IPS-20b (cell line): ENCODE measurements at regions not wholly inside any gene's neighbourhood (a gene's known extent, or its start where the extent isn't known, plus 50 kb on each side); places are given as distances from the start of the nearest gene placed in this dataset.

Experiments
- H3K27ac ChIP-seq: one replicate; pipeline ENCODE4 v1.5.1; 2013; ENCODE audit warnings: low read length
- H3K27me3 ChIP-seq: 2 replicates; pipeline ENCODE4 v1.6.1; 2013; ENCODE audit warnings: mild to moderate bottlenecking, low read length, inconsistent platforms; ENCODE audit not compliant: insufficient read depth
- H3K36me3 ChIP-seq: 2 replicates; pipeline ENCODE4 v1.6.1; 2013; ENCODE audit warnings: low read depth, mild to moderate bottlenecking, inconsistent platforms, low read length, moderate library complexity; ENCODE audit not compliant: insufficient read depth
- H3K4me1 ChIP-seq: 2 replicates; pipeline ENCODE4 v1.6.1; 2013; ENCODE audit warnings: mild to moderate bottlenecking, control low read depth, inconsistent platforms, low read length, moderate library complexity; ENCODE audit not compliant: insufficient read depth
- H3K4me3 ChIP-seq: 2 replicates; pipeline ENCODE4 v1.5.1; 2013; ENCODE audit warnings: mild to moderate bottlenecking, low read length, inconsistent platforms
- H3K9ac ChIP-seq: 2 replicates; pipeline ENCODE4 v1.6.1; 2013; ENCODE audit warnings: low read depth, mild to moderate bottlenecking, inconsistent platforms, low read length, moderate library complexity
- H3K9me3 ChIP-seq: 2 replicates; pipeline ENCODE4 v1.6.1; 2013; ENCODE audit warnings: mild to moderate bottlenecking, low read depth, low read length, inconsistent platforms; ENCODE audit not compliant: insufficient read depth

DNA sequence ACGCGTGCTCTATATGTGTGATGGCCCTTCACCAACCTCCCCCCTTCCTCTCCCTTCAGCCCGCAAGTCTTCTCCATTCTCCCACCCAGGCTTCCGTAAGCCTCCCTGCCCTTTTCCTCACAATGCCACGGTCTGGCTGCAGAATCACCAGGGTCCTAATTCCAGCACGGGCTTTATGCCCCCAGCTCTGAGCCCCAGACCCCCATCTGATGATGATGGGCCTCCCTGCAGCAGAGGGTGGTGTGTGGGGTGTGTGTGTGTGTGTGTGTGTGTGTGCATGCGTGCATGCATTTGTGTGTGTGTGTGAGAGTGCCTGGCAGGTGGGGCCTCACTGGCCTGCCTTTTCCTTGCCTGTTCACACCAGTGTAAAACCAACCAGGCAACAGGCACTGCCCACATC is 109.9 kb downstream of the OAT start:
- Histone ChIP-seq H3K9ac (no peak overlapping the region), H3K36me3 (no peaks in the 10 kb centered on the region), H3K4me1 (no peaks in the 10 kb centered on the region), H3K4me3 (no peak overlapping the region), H3K27ac (no peak overlapping the region), H3K9me3 (no peaks in the 10 kb centered on the region), H3K27me3 (no peaks in the 10 kb centered on the region)

DNA sequence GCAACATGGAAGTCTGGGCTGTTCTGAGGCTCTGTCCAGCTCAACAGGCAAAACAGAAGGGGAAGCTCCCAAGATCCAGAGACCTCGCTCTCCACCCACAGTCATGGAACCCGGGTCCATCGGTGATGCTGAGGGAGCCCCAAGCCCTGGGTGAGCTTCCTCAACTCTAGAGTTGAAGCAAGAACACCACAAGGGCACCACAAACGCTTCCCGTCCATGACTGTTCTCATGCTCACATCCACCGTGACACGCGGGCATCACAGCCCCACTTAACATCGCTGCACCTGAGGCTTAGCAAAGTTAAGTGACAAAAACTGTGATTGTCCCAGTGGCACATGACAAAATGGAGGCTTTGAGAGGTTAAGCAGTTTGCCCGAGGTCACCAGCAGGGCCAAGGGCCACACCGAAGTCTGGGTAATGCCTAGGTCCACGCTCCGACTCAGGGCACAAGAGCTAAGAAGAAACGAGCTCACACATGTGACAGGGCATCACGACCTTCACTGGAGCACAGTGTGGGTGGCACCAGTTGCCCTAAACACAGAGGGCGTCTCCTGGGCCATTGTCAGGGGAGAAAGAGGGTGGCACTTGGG is 110.6 kb downstream of the OAT start:
- H3K4me3 ChIP-seq: no peak overlapping the region
- no peaks in the 10 kb centered on the region for H3K27me3 ChIP-seq
- no peaks in the 10 kb centered on the region for H3K9me3 ChIP-seq
- no peak overlapping the region for H3K9ac ChIP-seq
- H3K4me1 ChIP-seq: no peaks in the 10 kb centered on the region
- H3K27ac ChIP-seq: no peak overlapping the region
- H3K36me3 ChIP-seq: no peaks in the 10 kb centered on the region

DNA sequence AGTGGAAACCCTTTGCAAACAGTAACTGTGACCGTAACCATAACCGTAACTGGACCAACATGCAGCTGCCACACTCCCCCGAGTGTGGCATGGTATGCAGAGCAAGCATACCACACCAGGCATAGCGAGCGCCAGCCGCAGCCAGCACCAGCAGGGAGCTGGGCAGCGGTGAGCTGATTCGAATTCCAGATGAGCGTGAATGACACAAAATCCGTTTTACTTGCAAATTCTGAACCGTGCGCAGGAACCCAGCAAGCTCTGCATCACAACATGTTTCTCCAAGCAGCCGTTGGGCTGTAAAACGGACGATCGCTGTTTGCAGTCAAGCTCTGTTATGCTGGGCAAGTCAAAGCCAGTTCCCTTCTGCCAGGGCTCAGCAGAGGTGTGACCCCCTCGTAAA is 111.1 kb downstream of the OAT start:
- H3K36me3 ChIP-seq: no peaks in the 10 kb centered on the region
- no peaks in the 10 kb centered on the region for H3K27me3 ChIP-seq
- H3K9me3 ChIP-seq: no peaks in the 10 kb centered on the region
- no peaks in the 10 kb centered on the region for H3K4me1 ChIP-seq
- no peak overlapping the region for H3K27ac ChIP-seq
- H3K9ac ChIP-seq: no peak overlapping the region
- no peak overlapping the region for H3K4me3 ChIP-seq

DNA sequence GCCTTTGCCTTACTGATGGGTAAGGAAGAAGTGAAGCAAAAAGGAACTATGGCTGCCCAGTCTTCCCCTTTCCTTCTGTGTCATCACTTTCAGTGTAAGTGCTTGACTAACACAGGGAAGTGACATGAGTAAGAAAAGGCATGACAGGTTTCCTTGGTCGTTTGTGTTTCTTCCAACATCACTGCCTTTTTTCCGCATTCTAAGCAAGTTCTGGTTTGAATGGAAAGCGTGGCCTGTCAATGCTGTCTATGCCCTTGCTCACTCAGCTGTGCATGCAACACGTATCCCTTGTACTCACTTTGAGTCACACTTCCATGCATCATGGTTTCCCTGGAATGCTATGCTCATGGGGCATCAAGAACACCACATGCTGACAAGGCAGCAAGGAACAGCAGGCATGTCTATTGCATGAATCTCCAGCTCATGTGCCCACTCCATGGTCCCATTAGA is 111.8 kb downstream of the OAT start:
- H3K27ac ChIP-seq: no peak overlapping the region
- no peak overlapping the region for H3K4me3 ChIP-seq
- no peak overlapping the region for H3K9ac ChIP-seq
- no peaks in the 10 kb centered on the region for H3K27me3 ChIP-seq
- H3K36me3 ChIP-seq: no peaks in the 10 kb centered on the region
- H3K9me3 ChIP-seq: no peaks in the 10 kb centered on the region
- no peaks in the 10 kb centered on the region for H3K4me1 ChIP-seq

DNA sequence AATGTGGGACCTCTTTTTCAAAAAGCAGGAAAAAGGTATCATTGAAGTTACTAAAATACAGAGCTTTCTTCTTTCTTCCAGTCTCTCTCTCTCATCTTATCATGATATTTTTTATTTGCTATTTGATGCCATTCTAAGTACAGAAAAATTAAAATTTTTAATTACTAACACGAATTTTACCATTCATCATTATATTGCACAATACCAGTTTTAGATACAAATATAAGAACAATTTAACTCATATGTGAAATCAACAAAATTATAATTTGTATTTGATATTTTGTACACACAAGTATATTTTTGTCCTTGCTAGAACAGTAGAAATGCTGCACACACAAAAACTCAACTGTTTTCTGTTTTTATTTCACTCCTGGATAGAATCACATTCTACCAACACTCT is 112.2 kb downstream of the OAT start:
- no peaks in the 10 kb centered on the region for H3K27me3 ChIP-seq
- no peak overlapping the region for H3K27ac ChIP-seq
- H3K4me3 ChIP-seq: no peak overlapping the region
- H3K9ac ChIP-seq: no peak overlapping the region
- H3K9me3 ChIP-seq: no peaks in the 10 kb centered on the region
- H3K4me1 ChIP-seq: no peaks in the 10 kb centered on the region
- no peaks in the 10 kb centered on the region for H3K36me3 ChIP-seq

DNA sequence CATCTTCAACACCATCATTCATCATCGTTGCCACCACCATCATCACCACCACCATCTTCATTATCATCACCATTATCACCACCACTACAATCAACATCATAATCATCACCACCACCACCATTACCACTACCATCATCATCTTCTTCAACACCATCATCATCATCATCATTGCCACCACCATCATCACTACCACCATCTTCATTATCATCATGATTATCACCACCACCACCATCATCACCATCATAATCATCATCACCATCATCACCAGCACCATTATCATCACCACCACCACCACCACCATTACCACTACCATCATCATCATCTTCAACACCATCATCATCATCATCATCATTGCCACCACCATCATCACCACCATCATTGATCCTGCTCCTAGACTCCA is 112.7 kb downstream of the OAT start:
- no peak overlapping the region for H3K27ac ChIP-seq
- no peaks in the 10 kb centered on the region for H3K27me3 ChIP-seq
- H3K36me3 ChIP-seq: no peaks in the 10 kb centered on the region
- H3K4me1 ChIP-seq: no peaks in the 10 kb centered on the region
- H3K4me3 ChIP-seq: no peak overlapping the region
- H3K9ac ChIP-seq: no peak overlapping the region
- peaks cover 3% of the 10 kb centered on the region; the same call in 1 of the 2 replicates for H3K9me3 ChIP-seq

DNA sequence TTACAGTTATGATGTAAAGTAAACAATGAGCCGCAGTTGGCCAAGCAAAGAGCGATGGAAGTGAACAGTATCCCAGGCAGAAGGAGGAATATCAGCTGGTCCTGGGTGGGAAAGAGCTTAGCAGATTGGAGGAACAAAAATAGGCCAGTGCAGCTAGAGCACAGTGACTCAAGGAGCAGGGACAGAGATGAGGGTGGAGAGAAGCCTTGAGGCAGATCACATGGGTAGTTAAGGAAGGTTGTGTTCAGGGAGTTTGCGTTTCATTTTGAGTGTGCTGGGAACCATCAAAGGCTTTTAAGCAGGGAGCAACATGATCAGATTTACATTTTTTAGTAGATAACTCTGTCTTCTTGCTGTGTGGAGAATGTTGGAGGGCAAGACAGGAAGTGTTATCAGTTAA is 113.6 kb downstream of the OAT start:
- Histone ChIP-seq H3K9me3 (peaks cover 12% of the 10 kb centered on the region), H3K9ac (no peak overlapping the region), H3K27me3 (no peaks in the 10 kb centered on the region), H3K4me1 (no peaks in the 10 kb centered on the region), H3K4me3 (no peak overlapping the region), H3K27ac (no peak overlapping the region), H3K36me3 (no peaks in the 10 kb centered on the region)

DNA sequence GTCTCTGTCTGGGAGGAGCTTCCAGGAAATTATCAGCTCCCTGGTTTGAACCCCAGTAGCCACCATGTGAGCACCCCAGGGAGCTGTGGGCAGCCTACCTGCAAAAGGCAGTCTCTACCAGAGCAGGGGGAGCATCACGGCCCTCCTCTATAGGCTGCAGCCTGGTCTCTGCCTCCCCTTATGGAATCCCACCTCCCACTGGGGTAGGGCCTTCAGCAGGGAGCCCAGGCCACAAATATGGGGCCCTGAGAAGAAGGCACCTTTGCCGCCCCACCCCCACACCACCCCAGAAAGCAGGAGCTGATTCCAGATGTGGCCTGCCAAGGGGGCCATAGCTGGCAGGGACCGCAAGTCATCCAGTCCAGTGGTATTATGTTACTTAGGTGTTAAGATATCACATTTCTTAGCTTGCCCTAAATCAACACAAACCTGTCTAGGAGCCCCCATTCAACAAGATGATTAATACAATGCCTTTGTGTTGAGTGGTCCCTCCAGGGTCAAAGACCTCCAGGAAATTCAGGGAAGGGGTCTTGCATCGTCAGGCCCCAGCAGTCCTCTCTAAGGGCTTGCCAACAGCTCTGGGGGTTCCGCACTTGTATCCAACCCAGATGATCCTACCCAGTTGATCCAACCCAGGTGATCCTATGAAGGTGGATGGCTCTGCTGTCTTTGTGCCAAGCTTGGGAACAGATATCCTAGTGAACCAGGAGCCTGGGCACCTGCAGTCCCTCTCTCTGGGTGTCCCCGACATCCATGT is 114.9 kb downstream of the OAT start:
- no peak overlapping the region for H3K9ac ChIP-seq
- H3K27ac ChIP-seq: no peak overlapping the region
- no peak overlapping the region for H3K4me3 ChIP-seq
- no peaks in the 10 kb centered on the region for H3K27me3 ChIP-seq
- H3K36me3 ChIP-seq: no peaks in the 10 kb centered on the region
- peaks cover 14% of the 10 kb centered on the region for H3K9me3 ChIP-seq
- no peaks in the 10 kb centered on the region for H3K4me1 ChIP-seq

DNA sequence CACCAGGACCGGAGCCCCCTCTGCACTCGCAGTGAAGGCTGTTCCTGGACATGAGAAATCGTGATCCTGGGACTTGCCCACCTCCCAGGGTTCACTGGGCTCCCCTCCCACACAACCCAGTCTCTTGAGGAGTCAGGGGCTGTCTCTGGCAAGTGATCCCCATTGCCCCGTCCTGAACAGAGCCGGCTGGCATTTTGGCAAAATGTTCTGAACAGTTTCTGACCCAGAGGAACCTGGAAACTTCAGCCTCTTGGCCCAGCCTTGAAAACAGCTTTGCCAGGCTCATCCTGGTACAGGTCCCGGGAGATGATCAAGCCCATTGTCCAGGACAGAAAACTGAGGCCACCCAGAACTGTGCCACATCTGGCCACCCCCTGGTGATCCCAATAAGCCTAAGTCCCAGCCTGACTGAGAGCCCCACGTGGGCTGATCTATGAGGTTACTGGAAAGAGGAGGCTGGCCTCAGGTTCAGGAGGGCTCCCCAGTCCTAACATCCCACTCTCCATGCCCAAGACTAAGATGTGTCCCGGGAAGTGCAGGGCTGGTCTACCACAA is 115.7 kb downstream of the OAT start:
- Histone ChIP-seq H3K27me3 (no peaks in the 10 kb centered on the region), H3K27ac (no peak overlapping the region), H3K9me3 (peaks cover 14% of the 10 kb centered on the region), H3K4me1 (no peaks in the 10 kb centered on the region), H3K9ac (no peak overlapping the region), H3K4me3 (no peak overlapping the region), H3K36me3 (no peaks in the 10 kb centered on the region)

DNA sequence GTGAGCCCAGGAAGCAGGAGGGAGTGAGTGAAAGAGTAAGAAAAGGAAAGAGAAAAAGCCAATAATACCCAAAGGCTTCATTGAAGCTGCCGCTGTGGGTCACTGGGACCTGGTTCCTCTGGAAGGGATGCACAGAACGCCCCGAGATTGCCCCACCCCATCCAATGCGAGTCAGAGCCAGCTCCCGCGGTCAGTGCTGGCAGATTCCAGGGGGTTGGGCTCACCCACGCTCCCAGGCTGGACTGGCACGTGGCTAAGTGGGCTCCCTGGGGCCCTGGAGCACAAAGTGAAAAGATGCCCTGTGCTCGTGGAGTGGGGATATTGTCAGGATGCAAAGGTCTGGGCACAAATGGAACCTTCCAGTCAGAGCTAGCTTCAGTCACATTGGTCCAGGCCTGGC is 117.0 kb downstream of the OAT start:
- no peak overlapping the region for H3K9ac ChIP-seq
- no peak overlapping the region for H3K4me3 ChIP-seq
- no peak overlapping the region for H3K27ac ChIP-seq
- no peaks in the 10 kb centered on the region for H3K36me3 ChIP-seq
- no peaks in the 10 kb centered on the region for H3K4me1 ChIP-seq
- peaks cover 14% of the 10 kb centered on the region for H3K9me3 ChIP-seq
- no peaks in the 10 kb centered on the region for H3K27me3 ChIP-seq

DNA sequence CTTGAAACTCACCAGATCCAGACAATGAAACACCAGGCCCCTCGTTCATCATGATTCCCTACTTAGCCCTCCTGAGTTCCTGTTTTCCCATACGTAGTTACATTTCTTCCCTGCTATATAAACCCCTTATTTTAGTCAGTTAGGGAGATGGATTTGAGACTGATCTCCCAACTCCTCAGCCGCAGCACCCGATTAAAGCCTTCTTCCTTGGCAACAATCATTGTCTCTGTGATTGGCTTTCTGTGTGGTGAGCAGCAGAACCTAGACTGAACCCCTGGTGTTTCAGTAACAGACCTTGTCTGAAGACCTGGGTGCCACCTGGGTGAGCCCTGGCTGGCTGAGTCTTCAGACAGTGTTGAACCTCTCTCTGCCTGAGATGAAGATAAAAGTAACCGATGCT is 118.0 kb downstream of the OAT start:
- Histone ChIP-seq H3K9ac (no peak overlapping the region), H3K27ac (no peak overlapping the region), H3K9me3 (peaks cover 14% of the 10 kb centered on the region), H3K4me3 (no peak overlapping the region), H3K4me1 (no peaks in the 10 kb centered on the region), H3K36me3 (no peaks in the 10 kb centered on the region), H3K27me3 (no peaks in the 10 kb centered on the region)

DNA sequence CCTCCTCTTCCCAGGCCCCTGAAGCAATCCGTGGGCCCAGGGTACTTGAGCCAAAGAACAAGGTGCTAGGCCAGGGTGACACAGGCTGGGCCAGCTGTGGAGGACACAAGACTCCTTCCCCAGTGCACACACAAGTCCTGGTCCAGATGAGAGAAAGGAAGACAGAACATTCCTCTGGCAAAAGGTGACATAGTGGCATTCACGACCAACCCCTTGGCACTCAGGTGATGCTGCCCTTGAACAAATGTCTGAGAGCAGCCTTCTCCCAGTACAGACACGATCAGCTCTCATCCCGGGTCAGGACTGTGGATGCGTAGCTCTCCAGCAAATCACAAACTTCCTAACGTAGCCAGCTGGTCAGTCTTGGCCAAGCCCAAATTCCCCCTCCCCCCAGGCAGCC is 118.5 kb downstream of the OAT start:
- no peaks in the 10 kb centered on the region for H3K27me3 ChIP-seq
- peaks cover 14% of the 10 kb centered on the region for H3K9me3 ChIP-seq
- H3K4me1 ChIP-seq: no peaks in the 10 kb centered on the region
- H3K9ac ChIP-seq: no peak overlapping the region
- no peak overlapping the region for H3K27ac ChIP-seq
- H3K36me3 ChIP-seq: no peaks in the 10 kb centered on the region
- H3K4me3 ChIP-seq: no peak overlapping the region
